ENCODE measurements at regions not wholly inside any gene's neighbourhood (a gene's known extent, or its start where the extent isn't known, plus 50 kb on each side); places are given as distances from the start of the nearest gene placed in this dataset.

- TF ChIP-seq CTCF (conservative IDR thresholded peaks at IDR 0.05; ENCODE audit: low read length) (no peak), EZH2phosphoT487 (IDR thresholded peaks at IDR 0.05; ENCODE audit: borderline replicate concordance) (no peak)
Measured at GRCh38 chr10:121296378-121296777, 301.9 kb downstream of the FGFR2 start.
